OCI-LY7 (cell line): ENCODE measurements at regions not wholly inside any gene's neighbourhood (a gene's known extent, or its start where the extent isn't known, plus 50 kb on each side); places are given as distances from the start of the nearest gene placed in this dataset.

ENCODE experiments used
- BruUV-seq: library from RNA; stranded (reverse); fragments of 400-500 nt; replicated peaks from 2 replicates; lab custom pipeline; 2021; lab: Mats Ljungman, UMichigan
- CTCF ChIA-PET: fragments of 300-600 bp; sonication (Branson Sonifier 250); formaldehyde crosslinking; loops from one replicate; lab custom pipeline; 2022; ENCODE audit warnings: antibody characterized with exemption; ENCODE audit not compliant: unreplicated experiment; lab: Charles Lee
- POLR2A ChIA-PET: fragments of 300-600 bp; sonication (Branson Sonifier 250); formaldehyde crosslinking; loops from one replicate; lab custom pipeline; 2022; ENCODE audit warnings: antibody characterized with exemption; lab: Charles Lee
- DNase-seq: peaks from one replicate; pipeline ENCODE4 v3.0.0-alpha.2; 2015; ENCODE audit warnings: low spot score
- H2AFZ ChIP-seq: fragments of 200-600 bp; sonication (generic), shearing (Covaris generic); 2 replicates; pipeline ENCODE4 v1.6.1; 2014; ENCODE audit warnings: mild to moderate bottlenecking, antibody characterized with exemption, low read length, moderate library complexity
- H3K27ac ChIP-seq: fragments of 200-600 bp; sonication (generic); 2 replicates; pipeline ENCODE4 v1.5.1; 2014; ENCODE audit warnings: mixed run types, low read depth, mild to moderate bottlenecking, moderate library complexity, low read length, inconsistent platforms; ENCODE audit not compliant: poor library complexity, severe bottlenecking
- H3K36me3 ChIP-seq: fragments of 200-600 bp; sonication (generic); 2 replicates; pipeline ENCODE4 v1.6.1; 2014; ENCODE audit warnings: mild to moderate bottlenecking, antibody characterized with exemption, low read length, moderate library complexity, mixed read lengths; ENCODE audit not compliant: insufficient read depth
- H3K4me1 ChIP-seq: fragments of 200-600 bp; sonication (generic); 2 replicates; pipeline ENCODE4 v1.5.1; 2014; ENCODE audit warnings: mild to moderate bottlenecking, low read length; ENCODE audit not compliant: insufficient read depth, poor library complexity, severe bottlenecking
- H3K4me2 ChIP-seq: fragments of 200-600 bp; sonication (generic); 2 replicates; pipeline ENCODE4 v1.6.1; 2014; ENCODE audit warnings: mild to moderate bottlenecking, low read length
- H3K4me3 ChIP-seq: fragments of 200-600 bp; sonication (generic); 2 replicates; pipeline ENCODE4 v1.5.1; 2014; ENCODE audit warnings: mild to moderate bottlenecking, low read depth, low read length; ENCODE audit not compliant: poor library complexity, severe bottlenecking
- H3K79me2 ChIP-seq: fragments of 200-600 bp; sonication (generic); 2 replicates; pipeline ENCODE4 v1.6.1; 2016; ENCODE audit warnings: low read depth, mild to moderate bottlenecking, low read length, moderate library complexity, mixed read lengths; ENCODE audit not compliant: insufficient read depth
- H3K9me2 ChIP-seq: fragments of 200-600 bp; sonication (generic); 2 replicates; pipeline ENCODE4 v1.6.1; 2016; ENCODE audit warnings: mild to moderate bottlenecking, low read length, mixed read lengths; ENCODE audit not compliant: insufficient read depth
- H3K9me3 ChIP-seq: fragments of 200-600 bp; sonication (generic); 2 replicates; pipeline ENCODE4 v1.6.1; 2014; ENCODE audit warnings: mild to moderate bottlenecking, mixed run types, low read length, mixed read lengths
- H4K20me1 ChIP-seq: fragments of 200-600 bp; sonication (generic); 2 replicates; pipeline ENCODE4 v1.6.1; 2014; ENCODE audit warnings: mild to moderate bottlenecking, antibody characterized with exemption, low read length, moderate library complexity, mixed read lengths; ENCODE audit not compliant: insufficient read depth
- CTCF ChIP-seq: fragments of 200-600 bp; sonication (generic); conservative IDR thresholded peaks from 2 replicates; pipeline ENCODE4 v1.5.1; 2014; ENCODE audit warnings: mild to moderate bottlenecking, antibody characterized with exemption, low read length, moderate library complexity, mixed read lengths
- EZH2phosphoT487 ChIP-seq: fragments of 200-600 bp; sonication (generic); IDR thresholded peaks from 2 replicates; pipeline ENCODE4 v1.6.1; 2018; ENCODE audit warnings: low read depth, borderline replicate concordance, mild to moderate bottlenecking, mixed run types, antibody characterized with exemption, low read length, moderate library complexity, mixed read lengths
- intact Hi-C: fragments of 100-400 bp; cut with micrococcal nuclease; formaldehyde crosslinking; loops from one replicate; pipeline ENCODE4 v1.10.0; 2022; ENCODE audit not compliant: unreplicated experiment

- Histone ChIP-seq H4K20me1 (no peaks in the 10 kb centered on the region), H3K4me2 (no peak overlapping the region), H2AFZ (no peak overlapping the region), H3K36me3 (no peaks in the 10 kb centered on the region), H3K27ac (no peak overlapping the region), H3K9me3 (no peaks in the 10 kb centered on the region), H3K79me2 (no peaks in the 10 kb centered on the region), H3K4me3 (no peak overlapping the region), H3K4me1 (no peaks in the 10 kb centered on the region), H3K9me2 (no peaks in the 10 kb centered on the region)
- intact Hi-C loops = no loop called here
- no peak for TF ChIP-seq EZH2phosphoT487
- BruUV-seq = no TSS peak
- no peak for DNase-seq
- POLR2A ChIA-PET = interaction anchor here (0.6 to 1.4 kb wide), 3 partner anchors 15 to 39 kb away, joined by 3 to 4 read pairs (median 3); no protein-coding TSS in a partner anchor
- CTCF ChIA-PET = no interaction called here
Observed at GRCh38 chr3:34387826-34388564, 589.6 kb downstream of the PDCD6IP start.

GRCh38 chr3:34388830-34389229 is 590.4 kb downstream of the PDCD6IP start:
- no TSS peak for BruUV-seq
- Histone ChIP-seq H3K36me3 (no peaks in the 10 kb centered on the region), H3K27ac (no peak overlapping the region), H3K9me2 (no peaks in the 10 kb centered on the region), H2AFZ (no peak overlapping the region), H3K4me3 (no peak overlapping the region), H3K4me2 (no peak overlapping the region), H3K9me3 (0 out of 2 replicates have a peak, but pooled peaks cover 3% of the 10 kb centered on the region), H3K79me2 (no peaks in the 10 kb centered on the region), H3K4me1 (no peaks in the 10 kb centered on the region), H4K20me1 (no peaks in the 10 kb centered on the region)
- intact Hi-C loops = no loop called here
- TF ChIP-seq CTCF (no peak), EZH2phosphoT487 (no peak)
- ChIA-PET POLR2A (interaction anchor here (0.7 kb wide), 1 partner anchor 15 kb away, joined by 3 read pairs; no protein-coding TSS in a partner anchor), CTCF (no interaction called here)
- DNase-seq = no peak

GRCh38 chr3:34394978-34395748 is 596.7 kb downstream of the PDCD6IP start:
- Histone ChIP-seq H3K36me3 (no peaks in the 10 kb centered on the region), H3K4me2 (no peak overlapping the region), H2AFZ (no peak overlapping the region), H3K4me1 (no peaks in the 10 kb centered on the region), H3K27ac (no peak overlapping the region), H3K4me3 (no peak overlapping the region), H3K9me2 (no peaks in the 10 kb centered on the region), H4K20me1 (no peaks in the 10 kb centered on the region), H3K79me2 (no peaks in the 10 kb centered on the region), H3K9me3 (0 out of 2 replicates have a peak, but pooled peaks cover 3% of the 10 kb centered on the region)
- no peak for DNase-seq
- CTCF ChIA-PET = no interaction called here
- POLR2A ChIA-PET = no interaction called here
- intact Hi-C loops = no loop called here
- TF ChIP-seq CTCF = no peak; the same call in 1 of the 2 replicates
- TF ChIP-seq EZH2phosphoT487 = no peak
- no TSS peak for BruUV-seq
